Esophagus (tissue), 2 donors: ENCODE measurements at regions not wholly inside any gene's neighbourhood (a gene's known extent, or its start where the extent isn't known, plus 50 kb on each side); places are given as distances from the start of the nearest gene placed in this dataset.
A peak's percentile ranks its signal among the peaks of the same experiment; 100 is the strongest.

ENCODE experiments used
- H3K27ac ChIP-seq, 2 donors: one replicate each; pipeline ENCODE4 v1.5.1; 2013; ENCODE audit warnings: low read depth in 2 of 2, mild to moderate bottlenecking in 2 of 2, inconsistent platforms in 1 of 2, low read length in 1 of 2, moderate library complexity in 1 of 2
- H3K27me3 ChIP-seq, 2 donors: one replicate each; pipeline ENCODE4 v1.6.1; 2013; ENCODE audit warnings: low read length in 2 of 2, control low read depth in 1 of 2, mild to moderate bottlenecking in 1 of 2; ENCODE audit not compliant: insufficient read depth in 2 of 2, control insufficient read depth in 1 of 2
- H3K36me3 ChIP-seq, 2 donors: one replicate each; pipeline ENCODE4 v1.6.1; 2013; ENCODE audit warnings: low read length in 1 of 2; ENCODE audit not compliant: control insufficient read depth in 2 of 2, insufficient read depth in 2 of 2
- H3K4me1 ChIP-seq, 2 donors: one replicate each; pipeline ENCODE4 v1.6.1; 2013; ENCODE audit warnings: low read length in 1 of 2; ENCODE audit not compliant: control insufficient read depth in 2 of 2, insufficient read depth in 2 of 2
- H3K4me3 ChIP-seq, 2 donors: one replicate each; pipeline ENCODE4 v1.5.1; 2013; ENCODE audit warnings: low read length in 2 of 2, mild to moderate bottlenecking in 2 of 2, low read depth in 1 of 2, moderate library complexity in 1 of 2
- H3K9me3 ChIP-seq, 2 donors: one replicate each; pipeline ENCODE4 v1.6.1; 2013; ENCODE audit warnings: mild to moderate bottlenecking in 2 of 2, low read depth in 1 of 2, low read length in 1 of 2, moderate library complexity in 1 of 2; ENCODE audit not compliant: control insufficient read depth in 2 of 2, insufficient read depth in 1 of 2
- WGBS, 2 donors: extraction: QIAGEN DNeasy Blood & Tissue Kit; methylation state at CpG; one replicate each; pipeline ENCODE4 v1.1.7; 2013; 5-methylcytosine and 5-hydroxymethylcytosine counted together
- donor health status: healthy with polysubstance abuse.
- donor health status: Bipolar disorder and iron deficiency.

DNA sequence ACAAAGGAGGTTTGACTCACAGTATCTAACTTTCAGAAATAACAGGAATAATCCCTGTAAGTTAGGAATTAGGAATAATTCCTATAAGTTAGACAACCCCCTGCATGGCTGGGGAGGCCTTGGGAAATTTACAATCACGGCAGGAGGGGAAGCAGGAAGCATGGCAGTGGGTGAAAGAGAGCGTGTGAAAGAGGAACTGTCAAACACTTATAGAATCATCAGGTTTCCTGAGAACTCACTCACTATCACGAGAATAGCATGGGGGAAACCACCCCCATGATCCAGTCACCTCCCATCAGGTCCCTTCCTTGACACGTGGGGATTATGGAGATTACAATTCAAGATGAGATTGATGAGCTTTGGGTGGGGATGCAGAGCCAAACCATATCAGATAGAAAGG, 385.5 kb downstream of the IL20RB start:
- Histone ChIP-seq H3K4me1 (no peaks in the 10 kb centered on the region), H3K9me3 (no peaks in the 10 kb centered on the region), H3K4me3 (no peak overlapping the region), H3K27me3 (no peaks in the 10 kb centered on the region), H3K27ac (no peak overlapping the region), H3K36me3 (no peaks in the 10 kb centered on the region)
- 24 to 34% methylated on average over 4 of the region's 4 CpGs for WGBS, 2 donors

DNA sequence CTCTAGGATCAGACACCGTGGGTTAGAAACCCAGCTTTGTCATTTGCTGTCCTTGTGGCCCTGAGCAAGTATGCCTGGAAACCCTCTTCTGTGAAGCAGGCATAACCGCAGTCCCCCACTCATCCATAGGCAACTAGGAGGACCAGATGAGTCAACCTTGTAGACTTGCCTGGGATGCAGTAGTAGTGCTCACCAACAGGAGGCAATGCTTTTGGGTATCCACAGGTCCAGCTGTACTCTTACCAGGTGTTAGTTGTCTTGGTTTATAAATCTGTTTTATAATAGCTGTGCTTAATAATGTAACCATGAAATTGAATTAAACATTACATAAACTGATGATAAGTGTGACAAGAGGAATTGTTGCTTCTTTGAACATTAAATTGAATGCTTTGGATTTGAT, 389.3 kb downstream of the IL20RB start:
- no peaks in the 10 kb centered on the region for H3K27me3 ChIP-seq
- no peak overlapping the region for H3K4me3 ChIP-seq
- WGBS, 2 donors = 76 to 79% methylated on average over 2 of the region's 2 CpGs
- no peaks in the 10 kb centered on the region for H3K36me3 ChIP-seq
- no peaks in the 10 kb centered on the region for H3K4me1 ChIP-seq
- no peaks in the 10 kb centered on the region for H3K9me3 ChIP-seq
- no peak overlapping the region for H3K27ac ChIP-seq

DNA sequence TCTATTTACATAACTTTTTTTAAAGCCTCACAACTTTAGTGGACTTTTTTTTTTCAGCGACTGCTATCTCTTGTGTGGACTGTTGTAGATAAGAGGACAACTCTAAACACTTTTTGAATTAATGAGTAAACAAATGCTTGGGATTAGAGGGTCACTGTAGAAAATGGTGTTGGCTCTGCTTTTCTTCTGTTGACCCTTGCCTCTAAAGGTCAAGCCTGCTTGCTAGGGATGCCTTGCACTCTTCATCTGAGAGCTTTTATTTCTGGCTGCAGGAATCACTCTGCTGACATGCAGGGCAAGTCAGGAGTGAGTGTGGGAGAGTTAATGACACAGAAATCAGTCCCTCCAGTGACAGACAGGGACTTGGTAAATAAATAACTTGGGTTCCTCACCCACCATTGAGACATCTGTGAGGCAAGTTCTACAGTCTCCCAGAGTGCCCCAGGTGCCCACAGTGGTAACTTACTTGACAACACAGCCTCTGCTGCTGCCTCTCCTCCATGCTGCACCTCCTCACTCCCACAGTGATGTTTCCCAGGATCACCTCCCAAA, 390.1 kb downstream of the IL20RB start:
- no peaks in the 10 kb centered on the region for H3K9me3 ChIP-seq
- WGBS, 2 donors = 26 to 32% methylated on average over 1 of the region's 1 CpG
- H3K36me3 ChIP-seq = no peaks in the 10 kb centered on the region
- no peak overlapping the region for H3K4me3 ChIP-seq
- H3K27ac ChIP-seq = no peak overlapping the region
- no peaks in the 10 kb centered on the region for H3K27me3 ChIP-seq
- no peaks in the 10 kb centered on the region for H3K4me1 ChIP-seq

DNA sequence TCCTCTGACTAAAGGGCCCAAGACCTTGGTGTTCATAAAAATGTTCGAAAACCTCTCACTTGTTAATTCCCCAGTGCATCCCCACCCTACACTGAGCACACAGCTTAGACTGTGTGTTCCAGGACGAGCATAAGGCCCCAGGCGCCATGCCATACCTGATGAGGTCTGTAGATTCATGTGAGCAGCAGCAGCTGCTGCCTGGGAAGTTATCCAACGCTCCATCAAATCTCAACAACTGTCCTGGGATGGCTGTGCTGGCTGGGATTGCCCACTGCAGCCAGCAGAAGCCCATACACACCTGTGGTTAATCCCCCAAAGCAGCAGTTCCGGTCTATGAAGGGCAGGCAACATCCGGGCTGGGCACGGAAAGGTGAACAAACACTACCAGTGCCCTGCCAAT, 391.2 kb downstream of the IL20RB start:
- Histone ChIP-seq H3K27me3 (no peaks in the 10 kb centered on the region), H3K9me3 (no peaks in the 10 kb centered on the region), H3K4me3 (no peak overlapping the region), H3K27ac (no peak overlapping the region), H3K4me1 (no peaks in the 10 kb centered on the region), H3K36me3 (no peaks in the 10 kb centered on the region)
- WGBS, 2 donors = 62 to 74% methylated on average over 7 of the region's 7 CpGs

DNA sequence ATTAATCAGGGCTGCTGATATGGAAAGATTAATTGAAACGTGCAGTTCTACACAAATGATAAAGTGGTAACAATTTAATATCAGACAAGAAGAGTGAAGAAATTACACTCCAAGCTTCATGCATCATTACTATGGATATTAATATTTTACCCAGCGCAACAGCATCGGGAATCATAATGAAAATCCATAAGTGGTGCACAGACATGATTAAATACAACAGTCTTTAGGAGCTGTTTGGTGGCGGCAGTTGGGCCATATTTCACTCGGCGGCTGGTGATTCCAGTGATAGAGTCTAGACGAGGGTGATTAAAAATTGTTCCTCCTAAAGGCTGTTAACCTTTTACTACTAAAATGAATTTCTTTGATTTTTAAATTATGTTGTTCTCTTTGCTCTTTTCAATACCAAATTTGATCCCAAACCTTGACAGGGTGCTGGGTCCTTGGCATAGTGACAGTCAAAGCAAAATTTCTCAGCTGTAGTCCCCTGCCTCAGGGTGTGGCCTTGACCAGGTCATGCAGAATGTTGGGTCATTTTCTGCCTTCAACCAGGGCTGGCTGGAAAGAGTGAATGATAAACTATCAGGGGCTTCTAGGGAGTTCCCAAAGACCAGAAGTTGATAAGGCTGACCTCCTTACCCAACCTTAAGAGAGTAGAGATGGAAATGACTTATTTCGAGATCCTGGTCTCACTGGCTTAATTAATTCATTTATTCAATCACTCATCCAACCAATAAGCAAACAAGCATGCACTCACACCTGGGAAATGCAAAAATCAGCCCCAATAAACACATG, 392.0 kb downstream of the IL20RB start:
- 78 to 82% methylated on average over 8 of the region's 8 CpGs for WGBS, 2 donors

DNA sequence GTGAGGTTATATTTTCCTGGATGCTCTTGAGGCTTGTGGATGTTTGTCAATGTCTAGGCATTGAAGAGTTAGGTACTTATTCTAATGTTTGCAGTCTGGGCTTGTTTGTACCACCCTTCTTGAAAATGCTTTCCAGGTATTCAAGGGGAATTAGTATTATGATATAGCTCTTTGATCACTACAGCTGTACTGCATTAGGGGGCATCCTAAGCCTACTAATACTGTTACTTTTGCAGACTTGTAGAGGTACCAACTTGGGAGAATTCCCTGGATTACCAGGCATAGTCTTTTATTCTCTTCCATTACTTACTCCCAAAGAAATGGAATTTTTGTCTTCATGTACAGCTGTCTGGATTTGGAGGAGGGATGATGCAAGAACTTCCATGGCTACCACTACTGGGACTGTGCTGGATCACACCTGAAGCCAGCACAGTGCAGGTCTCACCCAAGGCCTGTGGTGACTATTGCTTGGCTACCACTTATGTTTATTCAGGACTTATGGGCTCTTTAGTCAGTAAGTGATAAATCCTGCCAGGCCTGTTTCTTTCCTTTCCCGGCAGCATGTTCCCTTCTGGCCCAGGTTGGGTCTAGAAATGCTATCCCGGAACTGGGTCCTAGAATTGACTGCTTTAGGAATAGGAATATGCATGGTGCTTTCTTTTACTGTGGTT, 402.9 kb downstream of the IL20RB start:
- 55 to 62% methylated on average over 2 of the region's 2 CpGs for WGBS, 2 donors
- Histone ChIP-seq H3K27ac (peak overlapping the region in 1 of 2 donors; percentile 1), H3K27me3 (no peaks in the 10 kb centered on the region)

More for the DNA sequence above, 392.0 kb downstream of the IL20RB start:
- H3K36me3 ChIP-seq = no peaks in the 10 kb centered on the region
- H3K4me1 ChIP-seq = no peaks in the 10 kb centered on the region
- no peaks in the 10 kb centered on the region for H3K9me3 ChIP-seq
- no peak overlapping the region for H3K27ac ChIP-seq
- H3K4me3 ChIP-seq = no peak overlapping the region
- no peaks in the 10 kb centered on the region for H3K27me3 ChIP-seq

DNA sequence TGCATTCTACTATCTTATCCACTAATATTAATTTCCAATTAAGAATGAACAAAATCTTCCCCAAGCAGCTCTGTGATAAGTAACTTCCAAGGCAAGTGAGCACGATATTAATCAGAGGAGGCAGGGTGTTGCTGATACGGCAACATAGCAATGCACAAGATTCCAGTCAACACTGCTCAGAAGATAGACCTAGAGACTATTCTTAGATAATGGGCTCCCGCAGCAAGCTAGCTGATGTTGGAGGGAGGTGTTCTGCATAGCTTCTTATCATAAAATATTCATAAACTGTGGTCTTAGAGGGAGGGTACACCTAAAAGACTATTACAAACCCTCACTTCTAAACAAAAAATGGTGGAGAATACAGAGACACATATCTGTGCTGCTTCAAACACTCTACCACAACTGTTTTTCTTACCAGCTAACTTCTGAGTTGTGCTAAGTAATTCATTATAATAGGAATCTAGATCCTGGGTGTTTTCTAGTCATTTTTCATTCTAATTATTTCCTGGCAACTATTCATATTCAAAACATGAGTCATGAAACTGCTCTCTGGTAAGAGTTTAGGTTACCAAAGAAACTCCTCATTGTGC, 382.0 kb upstream of the SOX14 start:
- no peak overlapping the region for H3K4me3 ChIP-seq
- no peak overlapping the region for H3K27ac ChIP-seq
- H3K27me3 ChIP-seq = no peaks in the 10 kb centered on the region
- 82% methylated on average over 3 of the region's 3 CpGs for WGBS, 2 donors
- no peaks in the 10 kb centered on the region for H3K36me3 ChIP-seq
- H3K9me3 ChIP-seq = peaks cover 0 to 4% of the 10 kb centered on the region in 2 donors
- H3K4me1 ChIP-seq = no peaks in the 10 kb centered on the region

More for the DNA sequence above, 402.9 kb downstream of the IL20RB start:
- H3K36me3 ChIP-seq = no peaks in the 10 kb centered on the region
- no peak overlapping the region for H3K4me3 ChIP-seq
- H3K4me1 ChIP-seq = no peaks in the 10 kb centered on the region
- H3K9me3 ChIP-seq = no peaks in the 10 kb centered on the region

DNA sequence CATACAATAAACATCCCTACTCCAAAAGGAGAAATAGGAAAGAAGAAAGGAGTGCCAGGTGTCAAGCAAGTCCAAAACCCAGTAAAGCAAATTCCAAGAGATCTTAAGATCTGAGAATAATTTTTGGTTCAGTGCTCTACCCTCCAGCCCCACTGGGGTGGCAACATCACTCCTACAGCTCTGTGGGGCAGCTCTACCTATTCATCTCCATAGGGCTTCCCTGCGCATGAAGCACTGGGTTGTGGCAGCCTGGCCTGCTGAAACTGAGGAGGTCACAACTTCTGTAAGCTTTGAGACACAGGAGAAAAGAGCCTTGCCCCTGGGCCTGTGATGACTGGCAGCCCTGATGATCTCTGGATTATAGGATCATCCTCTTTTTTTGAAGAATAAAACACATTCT, 378.2 kb upstream of the SOX14 start:
- Histone ChIP-seq H3K27me3 (no peaks in the 10 kb centered on the region), H3K4me1 (no peaks in the 10 kb centered on the region), H3K27ac (no peak overlapping the region), H3K36me3 (no peaks in the 10 kb centered on the region), H3K9me3 (no peaks in the 10 kb centered on the region), H3K4me3 (no peak overlapping the region)
- 92 to 93% methylated on average over 1 of the region's 1 CpG for WGBS, 2 donors

DNA sequence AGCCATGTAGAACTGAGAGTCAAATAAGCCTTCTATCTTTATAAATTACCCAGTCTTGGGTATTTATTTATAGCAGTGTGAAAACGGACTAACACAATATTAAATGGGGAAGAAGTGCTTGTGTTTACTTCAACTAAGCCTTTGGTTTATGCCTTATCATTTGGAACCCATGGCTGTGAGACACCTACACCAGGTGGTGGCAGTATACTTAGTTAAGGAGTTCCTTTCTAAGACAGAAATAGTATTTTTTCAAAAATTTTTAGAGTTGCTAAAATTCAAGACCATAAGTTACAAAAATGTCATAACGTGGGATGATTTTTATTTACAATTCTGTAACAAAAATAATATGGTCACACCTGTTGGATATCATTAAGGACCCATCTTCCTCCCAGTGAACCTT, 354.5 kb upstream of the SOX14 start:
- Histone ChIP-seq H3K4me1 (no peaks in the 10 kb centered on the region), H3K27me3 (no peaks in the 10 kb centered on the region), H3K4me3 (no peak overlapping the region), H3K9me3 (no peaks in the 10 kb centered on the region), H3K36me3 (no peaks in the 10 kb centered on the region), H3K27ac (no peak overlapping the region)
- 15 to 24% methylated on average over 2 of the region's 2 CpGs for WGBS, 2 donors
